RWPE1 (cell line): ENCODE measurements at regions not wholly inside any gene's neighbourhood (a gene's known extent, or its start where the extent isn't known, plus 50 kb on each side); places are given as distances from the start of the nearest gene placed in this dataset.
"Not testable (repeated sequence)": the region's sequence is repeated elsewhere in the genome, so short reads cannot be mapped to it uniquely, and the experiment has no call there.

Experiments
- CTCF ChIA-PET: fragments of 350-600 bp; sonication (Branson Sonifier 250); formaldehyde crosslinking; extraction: SDS; loops from one replicate; lab custom pipeline; 2021; lab: Yijun Ruan, JAX
- POLR2A ChIA-PET: fragments of 400-600 bp; formaldehyde crosslinking; extraction: SDS; loops from one replicate; lab custom pipeline; 2020; ENCODE audit warnings: antibody characterized with exemption; ENCODE audit not compliant: low non-redundant PET; lab: Yijun Ruan, JAX
- DNase-seq: peaks from one replicate; pipeline ENCODE4 v3.0.0; 2012; ENCODE audit warnings: low spot score
- H3K27ac ChIP-seq: fragments of 450-650 bp; 2 replicates; pipeline ENCODE4 v1.5.1; 2017
- CTCF ChIP-seq: fragments of 450-650 bp; conservative IDR thresholded peaks from 2 replicates; pipeline ENCODE4 v1.5.1; 2017; ENCODE audit warnings: low read depth, mild to moderate bottlenecking

GRCh38 chr2:217356781-217357180 lies 496.9 kb upstream of the TNP1 start:
- CTCF ChIA-PET = interaction anchor here (0.6 kb wide), 2 partner anchors 552 to 840 kb away, joined by 3 read pairs; no protein-coding TSS in a partner anchor
- DNase-seq = no peak
- POLR2A ChIA-PET = no interaction called here
- no peak for TF ChIP-seq CTCF
- no peak overlapping the region for H3K27ac ChIP-seq

GRCh38 chr2:217356142-217356541 lies 496.3 kb upstream of the TNP1 start:
- no peak for DNase-seq
- no peak overlapping the region for H3K27ac ChIP-seq
- TF ChIP-seq CTCF = no peak
- ChIA-PET POLR2A (no interaction called here), CTCF (interaction anchor here (0.6 kb wide), 2 partner anchors 207 to 551 kb away, joined by 3 read pairs; no protein-coding TSS in a partner anchor)

- H3K27ac ChIP-seq = no peak overlapping the region
- CTCF ChIA-PET = interaction anchor here (0.5 to 0.6 kb wide), 3 partner anchors 163 to 1077 kb away, joined by 3 to 4 read pairs (median 3); no protein-coding TSS in a partner anchor
- no peak for DNase-seq
- TF ChIP-seq CTCF = no peak
- POLR2A ChIA-PET = no interaction called here
Observed at GRCh38 chr2:217353591-217353990, 493.7 kb upstream of the TNP1 start.

GRCh38 chr2:217351378-217351777 lies 491.5 kb upstream of the TNP1 start:
- DNase-seq = no peak
- TF ChIP-seq CTCF = no peak
- H3K27ac ChIP-seq = no peak overlapping the region
- ChIA-PET POLR2A (no interaction called here), CTCF (no interaction called here)

GRCh38 chr2:217349251-217349650 lies 489.4 kb upstream of the TNP1 start:
- DNase-seq = no peak
- TF ChIP-seq CTCF = no peak
- CTCF ChIA-PET = interaction anchor here (0.6 kb wide), 1 partner anchor 134 kb away, joined by 8 read pairs; no protein-coding TSS in a partner anchor
- POLR2A ChIA-PET = no interaction called here
- H3K27ac ChIP-seq = no peak overlapping the region

GRCh38 chr2:217347630-217348029 lies 487.8 kb upstream of the TNP1 start:
- CTCF ChIA-PET = interaction anchor here (0.6 to 0.8 kb wide), 3 partner anchors 438 to 633 kb away, joined by 3 to 6 read pairs (median 5); no protein-coding TSS in a partner anchor
- H3K27ac ChIP-seq, POLR2A ChIA-PET, DNase-seq: not testable (repeated sequence)

GRCh38 chr2:217346043-217346442 lies 486.2 kb upstream of the TNP1 start:
- POLR2A ChIA-PET, CTCF ChIA-PET, DNase-seq, H3K27ac ChIP-seq: not testable (repeated sequence)
